GM23248 (cell line): ENCODE measurements at regions not wholly inside any gene's neighbourhood (a gene's known extent, or its start where the extent isn't known, plus 50 kb on each side); places are given as distances from the start of the nearest gene placed in this dataset.

ENCODE experiments used
- DNase-seq: peaks from one replicate; pipeline ENCODE4 v3.0.0-alpha.2; 2015
- H2AFZ ChIP-seq: fragments of 200-600 bp; sonication (generic); 2 replicates; pipeline ENCODE4 v1.6.1; 2016; ENCODE audit warnings: antibody characterized with exemption
- H3F3A ChIP-seq: fragments of 200-600 bp; sonication (generic); 2 replicates; pipeline ENCODE4 v1.6.1; 2016; ENCODE audit warnings: mild to moderate bottlenecking, antibody characterized with exemption, mixed run types; ENCODE audit not compliant: insufficient read depth
- H3K27ac ChIP-seq: fragments of 200-600 bp; sonication (generic); 2 replicates; pipeline ENCODE4 v1.5.1; 2016; ENCODE audit warnings: mild to moderate bottlenecking
- H3K27me3 ChIP-seq: fragments of 200-600 bp; sonication (generic); replicated peaks from 2 replicates; pipeline ENCODE4 v1.6.1; 2016; ENCODE audit warnings: mild to moderate bottlenecking; ENCODE audit not compliant: insufficient read depth
- H3K36me3 ChIP-seq: fragments of 200-600 bp; sonication (generic); 2 replicates; pipeline ENCODE4 v1.6.1; 2016; ENCODE audit warnings: low read depth, mild to moderate bottlenecking
- H3K4me1 ChIP-seq: fragments of 200-600 bp; sonication (generic); 2 replicates; pipeline ENCODE4 v1.6.1; 2016; ENCODE audit warnings: mild to moderate bottlenecking; ENCODE audit not compliant: insufficient read depth
- H3K4me2 ChIP-seq: fragments of 200-600 bp; sonication (generic); one replicate; pipeline ENCODE4 v1.6.1; 2016; ENCODE audit warnings: mild to moderate bottlenecking; ENCODE audit not compliant: unreplicated experiment
- H3K4me3 ChIP-seq: fragments of 200-600 bp; sonication (generic); 2 replicates; pipeline ENCODE4 v1.5.1; 2016; ENCODE audit warnings: mild to moderate bottlenecking
- H3K79me2 ChIP-seq: fragments of 200-600 bp; sonication (generic); 2 replicates; pipeline ENCODE4 v1.6.1; 2016; ENCODE audit warnings: mild to moderate bottlenecking; ENCODE audit not compliant: insufficient read depth
- H3K9ac ChIP-seq: fragments of 200-600 bp; sonication (generic); 2 replicates; pipeline ENCODE4 v1.6.1; 2016; ENCODE audit warnings: mild to moderate bottlenecking
- H3K9me2 ChIP-seq: fragments of 200-600 bp; sonication (generic); 2 replicates; pipeline ENCODE4 v1.6.1; 2016; ENCODE audit warnings: mixed run types, mild to moderate bottlenecking, moderate library complexity; ENCODE audit not compliant: insufficient read depth
- H3K9me3 ChIP-seq: fragments of 200-600 bp; sonication (generic); one replicate; pipeline ENCODE4 v1.6.1; 2017; ENCODE audit warnings: low read depth
- H4K20me1 ChIP-seq: fragments of 200-600 bp; sonication (generic); 2 replicates; pipeline ENCODE4 v1.6.0; 2016; ENCODE audit not compliant: insufficient read depth
- EZH2 ChIP-seq: fragments of 200-600 bp; sonication (generic); IDR thresholded peaks from 2 replicates; pipeline ENCODE4 v1.6.1; 2018; ENCODE audit warnings: antibody characterized with exemption, mild to moderate bottlenecking; ENCODE audit not compliant: insufficient read depth, poor library complexity, severe bottlenecking
- EZH2phosphoT487 ChIP-seq: fragments of 200-600 bp; sonication (generic); IDR thresholded peaks from 2 replicates; pipeline ENCODE4 v1.6.1; 2018; ENCODE audit warnings: antibody characterized with exemption, moderate library complexity, mild to moderate bottlenecking, low read depth; ENCODE audit not compliant: insufficient read depth
- WGBS, 2 experiments: methylation state at CpG; one replicate each; pipeline ENCODE4 v1.1.6; 2015 to 2017; ENCODE audit warnings: low lambda C conversion rate in 2 of 2, low coverage in 1 of 2; ENCODE audit errors: missing lambda C conversion rate in 2 of 2; 5-methylcytosine and 5-hydroxymethylcytosine counted together
- in situ Hi-C: fragments of 300-500 bp; cut with MboI; formaldehyde crosslinking; loops from 2 replicates; pipeline ENCODE4 v1.15.0; 2020

DNA sequence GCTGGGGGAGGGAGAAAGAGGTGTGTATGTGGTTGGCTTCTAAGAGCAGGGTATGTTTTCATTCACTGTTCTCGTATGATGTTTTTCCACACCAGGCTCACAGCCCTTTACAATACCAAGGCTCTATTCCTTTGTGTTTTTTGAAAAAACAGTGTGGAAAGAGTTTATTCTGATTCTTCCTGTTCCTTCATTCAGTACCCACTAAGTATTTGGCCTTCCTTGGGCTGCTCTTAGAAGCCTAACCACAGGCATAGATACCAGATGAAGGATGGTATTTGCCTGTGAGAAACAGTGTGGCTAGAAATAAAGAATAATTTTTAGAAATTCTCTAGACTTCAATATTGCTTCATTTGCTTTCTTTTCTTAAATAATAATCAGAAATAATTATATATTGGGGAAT, 518.0 kb upstream of the DIPK2B start:
- in situ Hi-C loops: loop anchor here (25.0 kb wide), 1 partner anchor 206 kb away; no protein-coding TSS in a partner anchor
- Histone ChIP-seq H3K9me3 (no peaks in the 10 kb centered on the region), H3K9me2 (no peaks in the 10 kb centered on the region), H3K4me3 (no peak overlapping the region), H3K4me1 (peaks cover 24% of the 10 kb centered on the region), H3K27me3 (no peaks in the 10 kb centered on the region), H4K20me1 (no peaks in the 10 kb centered on the region), H3K79me2 (no peaks in the 10 kb centered on the region), H2AFZ (no peak overlapping the region), H3K4me2 (no peak overlapping the region), H3K9ac (no peak overlapping the region), H3F3A (peaks cover 18% of the 10 kb centered on the region), H3K27ac (no peak overlapping the region), H3K36me3 (no peaks in the 10 kb centered on the region)
- no peak for DNase-seq
- no peak for TF ChIP-seq EZH2phosphoT487
- TF ChIP-seq EZH2: no peak
- 89 to 100% methylated on average over 1 of the region's 1 CpG for WGBS, 2 experiments

DNA sequence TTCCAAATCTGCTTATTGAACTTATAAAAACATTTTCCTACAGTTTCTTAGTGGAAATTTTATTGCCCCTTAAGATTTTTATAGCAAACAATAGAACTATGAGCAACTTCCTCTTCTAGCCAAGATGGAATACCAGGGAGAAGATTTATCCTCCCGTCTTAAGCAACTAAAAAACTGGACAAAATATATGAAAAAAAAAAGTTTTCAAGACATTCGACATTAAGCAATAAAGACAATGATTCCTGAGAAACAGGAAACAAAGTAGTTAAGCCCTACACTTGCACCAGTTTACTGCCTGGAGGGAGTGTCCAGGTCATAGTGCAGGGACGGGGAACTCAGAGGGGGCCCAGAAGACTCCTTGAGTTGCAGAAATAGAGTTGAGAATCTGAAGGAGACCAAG, 516.1 kb upstream of the DIPK2B start:
- Histone ChIP-seq H4K20me1 (no peaks in the 10 kb centered on the region), H3K79me2 (no peaks in the 10 kb centered on the region), H3K27me3 (no peaks in the 10 kb centered on the region), H3K4me2 (no peak overlapping the region), H3K4me1 (peaks cover 38% of the 10 kb centered on the region), H3K27ac (peak overlapping the region; percentile 68; the same call in 1 of the 2 replicates), H3K36me3 (no peaks in the 10 kb centered on the region), H3K4me3 (no peak overlapping the region), H3F3A (peaks cover 32% of the 10 kb centered on the region), H2AFZ (no peak overlapping the region), H3K9ac (no peak overlapping the region), H3K9me2 (no peaks in the 10 kb centered on the region), H3K9me3 (no peaks in the 10 kb centered on the region)
- DNase-seq: no peak
- 86 to 91% methylated on average over 3 of the region's 3 CpGs for WGBS, 2 experiments
- in situ Hi-C loops: loop anchor here (25.0 kb wide), 1 partner anchor 204 kb away; no protein-coding TSS in a partner anchor
- TF ChIP-seq EZH2 (no peak), EZH2phosphoT487 (no peak)

DNA sequence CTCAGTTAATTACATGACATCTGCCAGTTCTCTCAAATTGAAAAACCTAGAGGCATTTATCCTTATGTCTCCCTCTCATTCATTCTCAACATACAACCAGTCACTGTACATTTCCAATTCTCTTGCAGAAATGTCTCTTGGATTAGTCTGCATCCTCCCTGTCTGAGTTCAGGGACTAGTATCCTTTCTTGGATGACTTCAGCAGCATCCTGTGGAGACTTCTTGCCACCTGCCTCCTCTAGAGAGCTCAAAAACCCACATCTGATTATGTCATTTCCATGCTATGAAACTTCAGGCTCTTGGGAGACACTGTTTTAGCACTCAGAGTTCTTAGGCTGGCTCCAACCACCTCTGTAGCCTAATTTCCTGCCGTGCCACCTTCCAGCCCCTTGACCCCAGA, 515.1 kb upstream of the DIPK2B start:
- no peaks in the 10 kb centered on the region for H4K20me1 ChIP-seq
- H3F3A ChIP-seq: peaks cover 42% of the 10 kb centered on the region
- no peaks in the 10 kb centered on the region for H3K79me2 ChIP-seq
- in situ Hi-C loops: loop anchor here (25.0 kb wide), 1 partner anchor 203 kb away; no protein-coding TSS in a partner anchor
- H3K4me1 ChIP-seq: peaks cover 47% of the 10 kb centered on the region
- H3K9me3 ChIP-seq: no peaks in the 10 kb centered on the region
- H2AFZ ChIP-seq: no peak overlapping the region
- H3K4me2 ChIP-seq: no peak overlapping the region
- no peak overlapping the region for H3K4me3 ChIP-seq
- peak; percentile 51 for DNase-seq
- no peak for TF ChIP-seq EZH2phosphoT487
- TF ChIP-seq EZH2: no peak
- peak overlapping the region; percentile 68 for H3K27ac ChIP-seq
- H3K36me3 ChIP-seq: no peaks in the 10 kb centered on the region
- 0 out of 2 replicates have a peak overlapping the region, but pooled peaks have one; percentile 18 for H3K9ac ChIP-seq
- 0 to 6% methylated on average over 1 of the region's 1 CpG for WGBS, 2 experiments
- H3K9me2 ChIP-seq: no peaks in the 10 kb centered on the region
- no peaks in the 10 kb centered on the region for H3K27me3 ChIP-seq

DNA sequence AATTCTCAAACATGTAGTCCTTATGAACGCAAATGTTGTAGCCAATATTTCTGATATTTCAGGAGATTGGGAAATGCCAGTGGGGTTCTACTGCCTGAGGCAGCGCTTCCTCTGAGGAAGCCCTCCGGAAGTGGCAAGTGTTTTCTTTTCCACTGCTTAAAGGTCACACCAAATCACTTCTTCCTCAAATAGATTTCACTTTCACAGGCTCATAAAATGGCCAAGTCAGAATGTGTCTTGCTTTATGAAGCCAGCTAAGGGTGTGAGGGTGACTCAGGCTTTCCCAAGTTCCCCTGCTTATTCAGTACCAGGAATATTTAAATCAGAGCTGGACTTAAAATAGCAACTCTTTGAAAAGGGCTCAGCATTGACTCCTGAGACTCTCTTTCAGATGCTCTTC, 514.2 kb upstream of the DIPK2B start:
- Histone ChIP-seq H4K20me1 (no peaks in the 10 kb centered on the region), H3F3A (peaks cover 48% of the 10 kb centered on the region), H2AFZ (no peak overlapping the region), H3K9me2 (no peaks in the 10 kb centered on the region), H3K27me3 (no peaks in the 10 kb centered on the region), H3K9me3 (no peaks in the 10 kb centered on the region), H3K4me2 (no peak overlapping the region), H3K79me2 (no peaks in the 10 kb centered on the region), H3K4me3 (no peak overlapping the region), H3K4me1 (peaks cover 52% of the 10 kb centered on the region), H3K27ac (peak overlapping the region; percentile 68), H3K36me3 (no peaks in the 10 kb centered on the region), H3K9ac (no peak overlapping the region)
- in situ Hi-C loops: loop anchor here (25.0 kb wide), 1 partner anchor 203 kb away; no protein-coding TSS in a partner anchor
- 4% methylated on average over 3 of the region's 3 CpGs for WGBS, 2 experiments
- peak; percentile 79 for DNase-seq
- no peak for TF ChIP-seq EZH2phosphoT487
- no peak for TF ChIP-seq EZH2
